Stimulated activated naive B cell treated with anti-CD40 and anti-IgM and Interleukin-4, amounts not matched to agents 10 μg/mL and 1 μg/mL and 100 μg/mL, for 72 hours (primary cell): ENCODE measurements at regions not wholly inside any gene's neighbourhood (a gene's known extent, or its start where the extent isn't known, plus 50 kb on each side); places are given as distances from the start of the nearest gene placed in this dataset.

Experiments used
- ATAC-seq, 2 donors: fragments of 150-1000 bp; cut with Tn5 transposase; replicated peaks; 2 replicates each; pipeline ENCODE4 v1.10.0; 2021; ENCODE audit warnings: moderate library complexity in 1 of 2
- DNase-seq: peaks from one replicate; pipeline ENCODE4 v3.0.0; 2021
- H3K27ac Mint-ChIP-seq: one replicate; pipeline ENCODE4 v1.8.0; 2022; ENCODE audit warnings: mild to moderate bottlenecking, mixed read lengths
- H3K27me3 Mint-ChIP-seq, 2 donors: one replicate each; pipeline ENCODE4 v1.8.0; 2022; ENCODE audit warnings: mixed read lengths in 2 of 2
- H3K36me3 Mint-ChIP-seq, 2 donors: one replicate each; pipeline ENCODE4 v1.8.0; 2022; ENCODE audit warnings: mixed read lengths in 2 of 2, mild to moderate bottlenecking in 1 of 2
- H3K4me1 Mint-ChIP-seq, 2 donors: one replicate each; pipeline ENCODE4 v1.8.0; 2022; ENCODE audit warnings: mixed read lengths in 2 of 2, mild to moderate bottlenecking in 1 of 2
- H3K4me3 Mint-ChIP-seq, 2 donors: one replicate each; pipeline ENCODE4 v1.8.0; 2022; ENCODE audit warnings: mild to moderate bottlenecking in 2 of 2, mixed read lengths in 2 of 2, moderate library complexity in 1 of 2
- H3K9me3 Mint-ChIP-seq, 2 donors: one replicate each; pipeline ENCODE4 v1.8.0; 2022; ENCODE audit warnings: mixed read lengths in 2 of 2, mild to moderate bottlenecking in 1 of 2

DNA sequence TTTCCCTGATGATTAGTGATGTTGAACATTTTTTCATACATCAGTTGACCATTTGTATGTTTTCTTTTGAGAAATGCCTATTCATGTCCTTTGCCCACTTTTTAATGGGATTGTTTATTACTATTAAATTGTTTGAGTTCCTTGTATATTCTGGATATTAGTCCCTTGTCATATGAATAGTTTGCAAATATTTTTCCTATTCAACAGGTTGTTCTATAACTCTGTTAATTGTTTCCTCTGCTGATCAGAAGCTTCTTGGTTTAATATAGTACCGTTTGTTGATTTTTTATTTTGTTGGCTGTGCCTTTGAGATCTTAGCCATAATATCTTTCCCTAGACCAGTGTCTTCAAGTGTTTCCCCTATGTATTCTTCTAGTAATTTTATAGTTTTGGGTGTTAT lies 189.0 kb upstream of the RARB start:
- H3K4me1 Mint-ChIP-seq = no peaks in the 10 kb centered on the region
- no peak for ATAC-seq
- no peak overlapping the region for H3K27ac Mint-ChIP-seq
- DNase-seq = no peak
- H3K27me3 Mint-ChIP-seq = no peaks in the 10 kb centered on the region
- peaks cover 4 to 11% of the 10 kb centered on the region in 2 donors for H3K9me3 Mint-ChIP-seq
- H3K36me3 Mint-ChIP-seq = no peaks in the 10 kb centered on the region
- H3K4me3 Mint-ChIP-seq = no peak overlapping the region

DNA sequence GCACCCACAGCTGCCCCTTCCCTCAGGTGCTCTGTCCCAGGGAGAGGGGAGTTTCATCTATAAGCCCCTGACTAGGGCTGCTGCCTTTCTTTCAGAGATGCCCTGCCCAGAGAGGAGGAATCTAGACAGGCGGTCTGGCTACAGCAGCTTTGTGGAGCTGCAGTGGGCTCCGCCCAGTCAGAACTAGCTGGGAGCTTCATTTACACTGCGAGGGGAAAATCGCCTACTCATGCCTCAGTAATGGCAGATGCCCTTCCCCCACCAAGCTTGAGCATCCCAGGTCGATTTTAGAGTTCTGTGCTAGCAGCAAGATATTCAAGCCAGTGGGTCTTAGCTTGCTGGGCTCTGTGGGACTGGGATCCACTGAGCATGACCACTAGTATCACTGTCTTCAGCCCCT lies 181.2 kb upstream of the RARB start:
- no peak overlapping the region for H3K4me3 Mint-ChIP-seq
- H3K9me3 Mint-ChIP-seq = peaks cover 30 to 31% of the 10 kb centered on the region in 2 donors
- no peak overlapping the region for H3K27ac Mint-ChIP-seq
- H3K36me3 Mint-ChIP-seq = no peaks in the 10 kb centered on the region
- DNase-seq = no peak
- H3K27me3 Mint-ChIP-seq = no peaks in the 10 kb centered on the region
- no peak for ATAC-seq
- H3K4me1 Mint-ChIP-seq = no peaks in the 10 kb centered on the region

DNA sequence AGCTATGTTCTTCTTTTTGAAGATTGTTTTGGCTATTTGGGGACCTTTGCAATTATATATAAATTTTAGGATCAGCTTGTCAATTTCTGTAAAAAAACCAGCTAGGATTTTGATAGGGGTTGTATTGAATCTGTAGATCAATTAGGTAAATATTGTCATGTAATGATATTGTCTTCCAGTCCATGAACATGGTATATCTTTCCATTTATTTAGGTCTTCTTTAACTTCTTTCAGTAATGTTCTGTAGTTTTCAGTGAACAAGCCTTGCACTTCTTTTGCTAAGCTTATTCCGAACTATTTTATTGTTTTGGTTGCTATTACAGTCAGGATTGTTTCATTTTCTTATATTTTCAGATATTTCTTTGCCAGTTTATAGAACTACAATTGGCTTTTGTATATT lies 175.8 kb upstream of the RARB start:
- Mint-ChIP-seq H3K27ac (no peak overlapping the region), H3K27me3 (no peaks in the 10 kb centered on the region), H3K4me1 (no peaks in the 10 kb centered on the region), H3K9me3 (peaks cover 17 to 22% of the 10 kb centered on the region in 2 donors), H3K4me3 (no peak overlapping the region), H3K36me3 (no peaks in the 10 kb centered on the region)
- DNase-seq = no peak
- no peak for ATAC-seq

DNA sequence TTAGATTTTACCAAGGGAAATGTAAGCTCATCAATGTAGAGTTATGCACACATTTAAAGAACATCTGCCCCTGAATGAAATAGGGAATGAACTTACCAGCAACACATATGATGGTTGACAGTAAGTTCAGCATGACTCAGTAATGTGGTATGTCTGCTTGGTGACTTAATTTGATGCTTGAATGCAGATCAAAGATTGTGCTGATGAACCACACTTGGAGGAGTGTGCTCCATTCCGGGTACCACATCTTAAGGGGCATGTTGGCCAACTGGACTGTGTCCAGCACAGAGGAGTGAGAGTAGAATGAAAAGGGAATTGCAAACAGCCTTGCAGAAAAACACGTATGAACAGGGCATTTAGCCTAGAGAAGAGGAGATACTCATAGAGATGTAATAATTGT lies 171.0 kb upstream of the RARB start:
- H3K4me1 Mint-ChIP-seq = no peaks in the 10 kb centered on the region
- H3K27ac Mint-ChIP-seq = no peak overlapping the region
- no peaks in the 10 kb centered on the region for H3K36me3 Mint-ChIP-seq
- ATAC-seq (no peak), DNase-seq (no peak)
- H3K27me3 Mint-ChIP-seq = no peaks in the 10 kb centered on the region
- no peak overlapping the region for H3K4me3 Mint-ChIP-seq
- peaks cover 4 to 6% of the 10 kb centered on the region in 2 donors for H3K9me3 Mint-ChIP-seq

DNA sequence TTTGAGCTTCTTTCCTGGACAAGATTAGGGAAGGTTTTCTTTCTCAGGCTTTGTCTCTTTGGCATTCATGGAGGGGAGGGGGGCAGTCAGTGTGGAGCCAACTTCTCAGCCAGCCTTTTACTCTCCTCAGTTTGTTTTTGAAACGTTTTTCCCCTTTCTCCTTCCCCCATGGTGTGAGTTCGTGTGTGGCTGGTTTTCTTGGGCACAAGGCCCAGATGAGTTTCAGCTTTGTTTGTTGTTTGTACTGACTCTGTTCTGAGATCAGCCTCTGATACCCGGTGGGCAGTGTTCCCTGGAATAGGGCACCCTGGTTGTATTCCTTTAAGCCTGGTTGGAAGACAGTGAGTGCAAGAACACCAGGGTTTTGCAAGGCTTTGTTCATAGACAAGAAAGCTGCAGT lies 168.2 kb upstream of the RARB start:
- Mint-ChIP-seq H3K4me1 (no peaks in the 10 kb centered on the region), H3K27ac (no peak overlapping the region), H3K9me3 (peaks cover 1 to 9% of the 10 kb centered on the region in 2 donors), H3K36me3 (no peaks in the 10 kb centered on the region), H3K4me3 (no peak overlapping the region), H3K27me3 (no peaks in the 10 kb centered on the region)
- ATAC-seq (no peak), DNase-seq (no peak)

DNA sequence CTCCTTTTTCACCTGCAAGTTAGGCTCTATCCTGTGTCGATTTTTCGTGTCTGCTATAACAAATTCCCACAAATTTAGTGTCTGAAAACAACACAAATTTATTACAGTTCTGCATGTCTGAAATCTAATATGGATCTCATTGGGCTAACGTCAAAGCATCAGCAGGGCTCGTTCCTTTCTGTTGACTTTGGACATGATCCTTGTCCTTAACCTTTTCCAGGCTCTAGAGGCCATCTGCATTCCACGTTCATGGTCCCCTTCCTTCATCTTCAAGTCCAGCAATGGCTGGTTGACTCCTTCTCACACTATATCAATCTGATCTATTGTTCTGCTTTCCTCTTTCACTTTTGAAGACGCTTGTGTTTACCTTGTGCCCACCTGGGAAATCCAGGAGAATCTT lies 165.7 kb upstream of the RARB start:
- no peaks in the 10 kb centered on the region for H3K27me3 Mint-ChIP-seq
- H3K4me1 Mint-ChIP-seq = no peaks in the 10 kb centered on the region
- H3K27ac Mint-ChIP-seq = no peak overlapping the region
- ATAC-seq (no peak), DNase-seq (no peak)
- no peak overlapping the region for H3K4me3 Mint-ChIP-seq
- H3K36me3 Mint-ChIP-seq = no peaks in the 10 kb centered on the region
- H3K9me3 Mint-ChIP-seq = peaks cover 1 to 9% of the 10 kb centered on the region in 2 donors

DNA sequence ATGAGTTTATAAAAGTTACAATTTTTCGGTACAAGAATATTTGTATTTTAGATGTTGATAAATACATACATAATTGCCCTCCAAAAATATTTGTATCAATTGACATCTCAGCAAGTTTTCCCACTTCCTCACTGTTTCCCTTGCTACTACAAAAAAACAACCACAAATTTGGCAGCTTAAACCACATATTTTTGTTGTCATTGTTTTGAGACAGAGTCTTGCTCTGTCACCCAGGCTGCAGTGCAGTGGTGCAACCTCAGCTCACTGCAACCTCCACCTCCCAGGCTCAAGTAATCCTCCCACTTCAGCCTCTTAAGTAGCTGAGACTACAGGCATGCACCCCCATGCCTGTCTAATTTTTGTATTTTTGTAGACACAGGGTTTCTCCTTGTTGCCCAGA lies 162.8 kb upstream of the RARB start:
- H3K27me3 Mint-ChIP-seq = no peaks in the 10 kb centered on the region
- ATAC-seq (no peak), DNase-seq (no peak)
- H3K9me3 Mint-ChIP-seq = peaks cover 3 to 6% of the 10 kb centered on the region in 2 donors
- H3K36me3 Mint-ChIP-seq = no peaks in the 10 kb centered on the region
- H3K4me3 Mint-ChIP-seq = no peak overlapping the region
- no peak overlapping the region for H3K27ac Mint-ChIP-seq
- H3K4me1 Mint-ChIP-seq = no peaks in the 10 kb centered on the region

DNA sequence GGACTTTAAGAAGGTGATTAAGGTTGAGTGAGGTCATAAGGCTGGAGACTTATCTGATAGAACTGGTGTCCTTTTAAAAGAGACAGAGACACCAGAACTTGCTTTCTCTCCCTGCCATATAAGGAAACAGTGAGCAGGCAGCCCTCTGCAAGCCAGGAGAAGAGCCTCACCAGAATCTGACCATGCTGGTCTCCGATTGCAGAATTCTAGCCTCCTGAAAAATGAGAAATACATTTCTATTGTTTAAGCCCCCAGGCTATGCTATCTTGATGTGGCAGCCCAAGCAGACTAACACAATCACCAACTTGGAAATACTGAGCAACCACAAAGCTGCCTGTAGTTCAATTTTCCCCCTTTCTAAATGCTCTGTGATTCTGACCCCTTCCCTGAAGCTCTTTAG lies 161.4 kb upstream of the RARB start:
- Mint-ChIP-seq H3K27me3 (no peaks in the 10 kb centered on the region), H3K27ac (no peak overlapping the region), H3K9me3 (peaks cover 3 to 6% of the 10 kb centered on the region in 2 donors), H3K4me3 (no peak overlapping the region), H3K4me1 (no peaks in the 10 kb centered on the region), H3K36me3 (no peaks in the 10 kb centered on the region)
- ATAC-seq (no peak), DNase-seq (no peak)

DNA sequence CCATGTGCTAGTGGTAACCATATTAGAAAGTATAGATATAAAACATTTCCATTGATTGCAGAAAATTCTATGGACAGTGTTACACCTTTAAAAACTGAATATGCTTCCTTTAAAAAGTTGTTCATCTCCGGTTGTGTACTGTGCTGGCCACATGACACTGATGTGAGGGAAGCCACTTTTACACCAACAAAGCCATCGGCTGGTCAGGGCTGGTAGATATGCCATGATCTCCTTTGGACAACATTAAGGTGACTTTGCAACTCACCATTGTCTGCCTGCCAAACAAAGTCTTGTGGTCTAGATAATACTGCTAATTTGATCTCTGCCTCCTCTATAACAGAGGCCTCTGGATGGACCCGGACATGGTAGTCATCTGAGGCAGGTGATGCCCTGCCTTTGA lies 156.0 kb upstream of the RARB start:
- Mint-ChIP-seq H3K36me3 (no peaks in the 10 kb centered on the region), H3K27ac (no peak overlapping the region), H3K9me3 (peaks cover 0 to 1% of the 10 kb centered on the region in 2 donors), H3K27me3 (no peaks in the 10 kb centered on the region), H3K4me3 (no peak overlapping the region), H3K4me1 (no peaks in the 10 kb centered on the region)
- ATAC-seq (no peak), DNase-seq (no peak)

DNA sequence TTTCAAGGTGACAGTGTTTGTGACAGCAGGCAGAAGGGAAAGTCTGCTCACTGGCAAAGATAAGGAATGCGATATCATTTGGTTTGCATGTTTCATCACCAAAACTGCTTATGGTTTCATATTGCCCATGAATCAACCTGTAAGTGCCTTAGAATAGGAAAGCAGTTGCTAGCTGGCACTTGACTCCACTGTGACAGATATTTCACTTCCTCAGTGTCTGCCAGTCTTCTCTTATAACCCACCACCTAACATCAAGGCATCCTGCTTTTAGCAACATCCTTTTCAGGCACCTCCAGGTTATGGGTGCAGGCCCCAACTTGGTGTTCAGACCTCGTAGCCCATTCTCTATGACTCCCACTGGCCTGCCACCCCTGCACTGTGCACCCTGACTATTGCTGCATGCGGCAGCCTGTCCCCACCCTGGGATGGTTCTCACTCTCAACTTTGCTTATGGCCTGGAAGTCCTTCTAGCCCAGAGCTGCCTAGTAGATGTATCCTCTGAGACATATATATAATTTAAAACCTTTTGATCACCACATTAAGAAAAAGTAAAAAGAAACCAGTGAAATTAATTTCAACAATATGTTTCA lies 154.4 kb upstream of the RARB start:
- Mint-ChIP-seq H3K4me1 (no peaks in the 10 kb centered on the region), H3K9me3 (no peaks in the 10 kb centered on the region), H3K27ac (no peak overlapping the region), H3K27me3 (no peaks in the 10 kb centered on the region), H3K4me3 (no peak overlapping the region), H3K36me3 (no peaks in the 10 kb centered on the region)
- DNase-seq (no peak), ATAC-seq (no peak)

DNA sequence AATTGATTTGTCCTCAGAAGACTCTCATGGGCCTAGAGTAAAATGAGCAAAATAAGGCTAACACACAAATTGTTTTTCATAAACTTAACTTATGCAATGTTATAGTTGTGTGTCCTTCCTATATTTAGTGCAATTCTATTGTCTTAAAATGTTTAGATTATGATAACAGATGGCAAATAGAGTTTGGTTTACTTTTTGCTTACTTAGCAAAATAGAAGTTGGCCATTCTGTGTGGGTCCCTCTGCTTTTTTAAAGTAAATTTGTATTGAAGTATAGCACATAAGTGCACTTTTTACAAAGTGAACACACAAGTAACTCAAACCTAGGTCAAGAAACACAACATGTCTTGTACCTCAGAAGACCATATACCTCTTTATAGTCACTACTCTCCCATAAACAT lies 150.6 kb upstream of the RARB start:
- DNase-seq (no peak), ATAC-seq (no peak)
- no peak overlapping the region for H3K27ac Mint-ChIP-seq
- H3K36me3 Mint-ChIP-seq = no peaks in the 10 kb centered on the region
- H3K9me3 Mint-ChIP-seq = peaks cover 0 to 4% of the 10 kb centered on the region in 2 donors
- H3K27me3 Mint-ChIP-seq = no peaks in the 10 kb centered on the region
- H3K4me1 Mint-ChIP-seq = no peaks in the 10 kb centered on the region
- H3K4me3 Mint-ChIP-seq = no peak overlapping the region

DNA sequence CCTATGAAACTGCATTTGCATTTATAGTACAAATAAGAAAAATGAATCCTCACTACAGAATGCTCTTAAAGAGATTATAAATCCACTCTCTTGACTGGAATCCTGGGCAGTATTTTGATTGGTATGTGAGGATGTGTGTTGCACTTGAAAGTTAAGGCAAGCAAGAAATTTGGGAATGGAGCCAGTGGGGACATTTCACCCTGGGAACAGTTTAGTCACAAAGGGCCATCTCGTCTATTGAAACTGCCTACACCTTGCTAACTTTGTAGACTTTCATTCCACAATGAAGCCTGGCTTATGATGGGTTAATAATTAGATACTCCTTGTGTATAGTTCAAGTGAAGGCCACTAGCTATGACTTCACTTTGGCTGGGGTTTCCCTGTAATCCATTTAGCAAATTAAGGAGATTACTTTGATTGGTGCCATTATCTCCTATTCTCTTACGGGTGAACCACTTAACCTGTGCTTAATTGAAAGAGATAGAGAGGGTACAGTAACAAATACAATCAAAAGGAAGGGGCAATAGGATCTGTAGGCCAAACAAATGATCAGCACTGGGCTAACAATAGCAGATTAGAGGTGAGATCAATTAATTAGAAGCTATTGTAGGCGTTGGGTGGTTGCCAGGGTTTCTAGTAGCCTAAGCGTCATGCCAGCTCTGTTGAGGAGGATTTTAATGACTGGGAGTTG lies 146.9 kb upstream of the RARB start:
- Mint-ChIP-seq H3K4me1 (no peaks in the 10 kb centered on the region), H3K9me3 (peaks cover under 1 to 6% of the 10 kb centered on the region in 2 donors), H3K36me3 (no peaks in the 10 kb centered on the region), H3K27ac (no peak overlapping the region), H3K27me3 (no peaks in the 10 kb centered on the region), H3K4me3 (no peak overlapping the region)
- DNase-seq (no peak), ATAC-seq (no peak)

DNA sequence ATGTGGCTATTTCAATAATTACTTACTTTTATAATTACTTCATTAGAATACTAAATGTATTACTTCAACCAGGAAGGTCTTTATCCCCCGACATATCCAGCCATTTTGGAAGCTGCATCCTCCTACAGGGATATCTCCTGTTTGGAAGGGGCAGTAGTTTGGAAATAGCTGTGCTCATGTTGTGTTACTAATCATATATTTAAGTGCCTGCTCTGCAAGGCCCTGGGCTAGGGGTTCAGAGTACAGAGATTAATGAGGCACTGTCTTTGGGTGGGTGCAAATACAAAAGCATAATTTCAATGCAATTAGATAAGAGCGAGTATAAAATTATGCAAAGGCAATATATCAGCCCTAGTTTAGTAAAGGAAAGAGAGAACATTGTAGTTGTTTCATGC lies 146.3 kb upstream of the RARB start:
- H3K4me3 Mint-ChIP-seq = no peak overlapping the region

DNA sequence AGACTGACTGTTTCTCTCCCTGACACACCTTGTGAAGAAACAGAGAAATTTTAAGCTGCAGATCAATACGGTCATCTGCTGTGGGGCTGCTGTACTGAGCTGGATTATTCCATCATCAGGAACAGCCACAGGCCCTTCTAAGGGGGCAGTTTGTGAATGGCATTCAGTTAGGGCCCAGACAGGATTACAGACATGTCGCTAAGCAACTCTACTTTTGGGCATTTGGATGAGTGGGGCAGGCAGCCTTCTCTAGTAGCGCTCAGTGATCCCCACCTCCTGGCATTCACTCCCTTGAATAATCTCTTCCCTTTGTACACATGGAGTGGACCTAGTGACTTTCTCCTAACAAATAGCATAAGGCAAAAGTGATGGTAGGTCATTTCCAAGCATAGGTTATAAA lies 144.4 kb upstream of the RARB start:
- Mint-ChIP-seq H3K27me3 (no peaks in the 10 kb centered on the region), H3K4me3 (no peak overlapping the region), H3K4me1 (no peaks in the 10 kb centered on the region), H3K36me3 (no peaks in the 10 kb centered on the region), H3K27ac (no peak overlapping the region), H3K9me3 (peaks cover 4 to 6% of the 10 kb centered on the region in 2 donors)
- DNase-seq = no peak
- ATAC-seq = no peak

More for the DNA sequence above, 146.3 kb upstream of the RARB start:
- ATAC-seq = no peak
- H3K4me1 Mint-ChIP-seq = no peaks in the 10 kb centered on the region
- no peaks in the 10 kb centered on the region for H3K36me3 Mint-ChIP-seq
- DNase-seq = no peak
- H3K9me3 Mint-ChIP-seq = peaks cover 4 to 6% of the 10 kb centered on the region in 2 donors
- H3K27ac Mint-ChIP-seq = no peak overlapping the region
- no peaks in the 10 kb centered on the region for H3K27me3 Mint-ChIP-seq

DNA sequence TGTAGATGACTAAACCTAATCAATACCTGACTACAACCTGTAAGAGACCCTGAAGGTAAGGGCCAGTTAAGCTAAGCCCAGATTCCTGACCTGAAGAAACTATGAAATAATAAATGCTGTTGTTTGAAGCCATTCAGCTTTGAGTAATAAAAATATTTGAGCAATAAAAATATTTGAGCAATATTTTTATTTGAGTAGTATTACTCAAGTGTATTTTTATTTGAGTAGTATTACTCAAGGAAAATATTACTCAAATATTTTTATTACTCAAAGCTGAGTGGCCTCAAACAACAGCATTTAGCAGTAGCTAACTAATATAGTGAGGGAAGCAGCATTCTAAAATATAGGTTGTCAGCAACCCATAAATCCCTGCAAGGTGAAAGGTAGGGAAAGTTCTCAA lies 143.8 kb upstream of the RARB start:
- no peak for ATAC-seq
- Mint-ChIP-seq H3K9me3 (peaks cover 4 to 6% of the 10 kb centered on the region in 2 donors), H3K4me1 (no peaks in the 10 kb centered on the region), H3K4me3 (no peak overlapping the region), H3K27ac (no peak overlapping the region), H3K36me3 (no peaks in the 10 kb centered on the region), H3K27me3 (no peaks in the 10 kb centered on the region)
- no peak for DNase-seq
